ENCODE measurements at regions not wholly inside any gene's neighbourhood (a gene's known extent, or its start where the extent isn't known, plus 50 kb on each side); places are given as distances from the start of the nearest gene placed in this dataset.

GRCh38 chr3:73705792-73706191 lies 81.1 kb upstream of the PDZRN3 start:
- CTCF ChIA-PET = no interaction called here
- Histone ChIP-seq H3K36me3 (ENCODE audit: control insufficient read depth in 2 of 3, insufficient read depth in 3 of 3, low read length in 3 of 3) (no peaks in the 10 kb centered on the region), H3K27me3 (ENCODE audit: control insufficient read depth in 2 of 2, insufficient read depth in 2 of 2, low read length in 2 of 2) (no peaks in the 10 kb centered on the region), H3K4me3 (ENCODE audit: low read length) (no peak overlapping the region), H3K27ac (ENCODE audit: low read depth, low read length) (no peak overlapping the region), H3K9me3 (ENCODE audit: control insufficient read depth in 2 of 3, low read length in 3 of 3) (no peaks in the 10 kb centered on the region), H3K4me1 (ENCODE audit: control insufficient read depth in 2 of 2, insufficient read depth in 2 of 2, low read length in 2 of 2) (no peaks in the 10 kb centered on the region)
- Mint-ChIP-seq H3K4me1 (no peaks in the 10 kb centered on the region), H3K27ac (no peak overlapping the region), H3K27me3 (peaks cover 0 to 9% (median 0%) of the 10 kb centered on the region in 5 donors), H3K4me3 (no peak overlapping the region), H3K36me3 (no peaks in the 10 kb centered on the region), H3K9me3 (peaks cover 0 to 7% (median 0%) of the 10 kb centered on the region in 11 donors)
- ATAC-seq (no peak), DNase-seq (no peak)
- intact Hi-C loops (cut with micrococcal nuclease) = no loop called here
- POLR2A ChIA-PET = no interaction called here

GRCh38 chr3:73699327-73699726 lies 74.6 kb upstream of the PDZRN3 start:
- no peaks in the 10 kb centered on the region for H3K4me1 Mint-ChIP-seq
- no peaks in the 10 kb centered on the region for H3K4me1 ChIP-seq (ENCODE audit: control insufficient read depth in 2 of 2, insufficient read depth in 2 of 2, low read length in 2 of 2)
- no peaks in the 10 kb centered on the region for H3K27me3 ChIP-seq (ENCODE audit: control insufficient read depth in 2 of 2, insufficient read depth in 2 of 2, low read length in 2 of 2)
- H3K9me3 Mint-ChIP-seq = peaks cover 0 to 11% (median 0%) of the 10 kb centered on the region in 11 donors
- ChIA-PET CTCF (no interaction called here), POLR2A (no interaction called here)
- no peaks in the 10 kb centered on the region for H3K36me3 Mint-ChIP-seq
- intact Hi-C loops (cut with micrococcal nuclease) = no loop called here
- ATAC-seq (no peak), DNase-seq (no peak)
- H3K36me3 ChIP-seq (ENCODE audit: control insufficient read depth in 2 of 3, insufficient read depth in 3 of 3, low read length in 3 of 3) = no peaks in the 10 kb centered on the region
- H3K9me3 ChIP-seq (ENCODE audit: control insufficient read depth in 2 of 3, low read length in 3 of 3) = no peaks in the 10 kb centered on the region
- peaks cover 0 to 5% (median 0%) of the 10 kb centered on the region in 5 donors for H3K27me3 Mint-ChIP-seq
- H3K4me3 Mint-ChIP-seq = no peak overlapping the region
- no peak overlapping the region for H3K4me3 ChIP-seq (ENCODE audit: low read length)
- no peak overlapping the region for H3K27ac ChIP-seq (ENCODE audit: low read depth, low read length)
- H3K27ac Mint-ChIP-seq = no peak overlapping the region

- Histone ChIP-seq H3K27ac (ENCODE audit: low read depth, low read length) (no peak overlapping the region), H3K27me3 (ENCODE audit: control insufficient read depth in 2 of 2, insufficient read depth in 2 of 2, low read length in 2 of 2) (no peaks in the 10 kb centered on the region), H3K4me3 (ENCODE audit: low read length) (no peak overlapping the region), H3K4me1 (ENCODE audit: control insufficient read depth in 2 of 2, insufficient read depth in 2 of 2, low read length in 2 of 2) (no peaks in the 10 kb centered on the region), H3K9me3 (ENCODE audit: control insufficient read depth in 2 of 3, low read length in 3 of 3) (no peaks in the 10 kb centered on the region), H3K36me3 (ENCODE audit: control insufficient read depth in 2 of 3, insufficient read depth in 3 of 3, low read length in 3 of 3) (no peaks in the 10 kb centered on the region)
- no peak for ATAC-seq
- no peak overlapping the region for H3K27ac Mint-ChIP-seq
- ChIA-PET CTCF (no interaction called here), POLR2A (no interaction called here)
- peaks cover 0 to 12% (median 0%) of the 10 kb centered on the region in 11 donors for H3K9me3 Mint-ChIP-seq
- no peaks in the 10 kb centered on the region for H3K4me1 Mint-ChIP-seq
- no peak overlapping the region for H3K4me3 Mint-ChIP-seq
- H3K36me3 Mint-ChIP-seq = no peaks in the 10 kb centered on the region
- intact Hi-C loops (cut with micrococcal nuclease) = no loop called here
- no peaks in the 10 kb centered on the region for H3K27me3 Mint-ChIP-seq
- DNase-seq = no peak
Measured at GRCh38 chr3:73697020-73697419, 72.3 kb upstream of the PDZRN3 start.

- no peaks in the 10 kb centered on the region for H3K27me3 Mint-ChIP-seq
- no peak overlapping the region for H3K4me3 ChIP-seq (ENCODE audit: low read length)
- CTCF ChIA-PET = no interaction called here
- no peaks in the 10 kb centered on the region for H3K9me3 ChIP-seq (ENCODE audit: control insufficient read depth in 2 of 3, low read length in 3 of 3)
- no peaks in the 10 kb centered on the region for H3K4me1 Mint-ChIP-seq
- H3K36me3 Mint-ChIP-seq = no peaks in the 10 kb centered on the region
- no peak overlapping the region for H3K4me3 Mint-ChIP-seq
- no peaks in the 10 kb centered on the region for H3K4me1 ChIP-seq (ENCODE audit: control insufficient read depth in 2 of 2, insufficient read depth in 2 of 2, low read length in 2 of 2)
- DNase-seq (no peak), ATAC-seq (no peak)
- no peaks in the 10 kb centered on the region for H3K27me3 ChIP-seq (ENCODE audit: control insufficient read depth in 2 of 2, insufficient read depth in 2 of 2, low read length in 2 of 2)
- H3K27ac Mint-ChIP-seq = no peak overlapping the region
- no peak overlapping the region for H3K27ac ChIP-seq (ENCODE audit: low read depth, low read length)
- intact Hi-C loops (cut with micrococcal nuclease) = no loop called here
- POLR2A ChIA-PET = no interaction called here
- no peaks in the 10 kb centered on the region for H3K36me3 ChIP-seq (ENCODE audit: control insufficient read depth in 2 of 3, insufficient read depth in 3 of 3, low read length in 3 of 3)
- H3K9me3 Mint-ChIP-seq = peaks cover 0 to 12% (median 0%) of the 10 kb centered on the region in 11 donors
Measured at GRCh38 chr3:73695841-73696240, 71.1 kb upstream of the PDZRN3 start.

GRCh38 chr3:73694983-73695757 lies 70.4 kb upstream of the PDZRN3 start:
- Mint-ChIP-seq H3K9me3 (peaks cover 0 to 11% (median 0%) of the 10 kb centered on the region in 11 donors), H3K27me3 (no peaks in the 10 kb centered on the region), H3K4me3 (no peak overlapping the region), H3K27ac (no peak overlapping the region), H3K36me3 (no peaks in the 10 kb centered on the region), H3K4me1 (no peaks in the 10 kb centered on the region)
- Histone ChIP-seq H3K9me3 (ENCODE audit: control insufficient read depth in 2 of 3, low read length in 3 of 3) (no peaks in the 10 kb centered on the region), H3K4me3 (ENCODE audit: low read length) (no peak overlapping the region), H3K27ac (ENCODE audit: low read depth, low read length) (no peak overlapping the region), H3K4me1 (ENCODE audit: control insufficient read depth in 2 of 2, insufficient read depth in 2 of 2, low read length in 2 of 2) (no peaks in the 10 kb centered on the region), H3K36me3 (ENCODE audit: control insufficient read depth in 2 of 3, insufficient read depth in 3 of 3, low read length in 3 of 3) (no peaks in the 10 kb centered on the region), H3K27me3 (ENCODE audit: control insufficient read depth in 2 of 2, insufficient read depth in 2 of 2, low read length in 2 of 2) (no peaks in the 10 kb centered on the region)
- ChIA-PET CTCF (no interaction called here), POLR2A (no interaction called here)
- no peak for DNase-seq
- ATAC-seq = no peak
- intact Hi-C loops (cut with micrococcal nuclease) = no loop called here

GRCh38 chr3:73687106-73688004 lies 62.6 kb upstream of the PDZRN3 start:
- CTCF ChIA-PET = no interaction called here
- no peaks in the 10 kb centered on the region for H3K27me3 ChIP-seq (ENCODE audit: control insufficient read depth in 2 of 2, insufficient read depth in 2 of 2, low read length in 2 of 2)

More at GRCh38 chr3:73687106-73688004, 62.6 kb upstream of the PDZRN3 start:
- Mint-ChIP-seq H3K27me3 (no peaks in the 10 kb centered on the region), H3K9me3 (peaks cover 0 to 7% (median 0%) of the 10 kb centered on the region in 11 donors), H3K4me1 (no peaks in the 10 kb centered on the region), H3K4me3 (no peak overlapping the region), H3K36me3 (peaks cover 0 to 3% (median 0%) of the 10 kb centered on the region in 5 donors), H3K27ac (no peak overlapping the region)
- H3K4me3 ChIP-seq (ENCODE audit: low read length) = no peak overlapping the region
- ATAC-seq (no peak), DNase-seq (no peak)
- H3K9me3 ChIP-seq (ENCODE audit: control insufficient read depth in 2 of 3, low read length in 3 of 3) = no peaks in the 10 kb centered on the region
- POLR2A ChIA-PET = no interaction called here
- intact Hi-C loops (cut with micrococcal nuclease) = no loop called here
- H3K27ac ChIP-seq (ENCODE audit: low read depth, low read length) = no peak overlapping the region
- H3K36me3 ChIP-seq (ENCODE audit: control insufficient read depth in 2 of 3, insufficient read depth in 3 of 3, low read length in 3 of 3) = no peaks in the 10 kb centered on the region
- no peaks in the 10 kb centered on the region for H3K4me1 ChIP-seq (ENCODE audit: control insufficient read depth in 2 of 2, insufficient read depth in 2 of 2, low read length in 2 of 2)

Measured in naive thymus-derived CD4-positive, alpha-beta T cell (primary cell).